Uterus (tissue), 2 donors: ENCODE measurements at regions not wholly inside any gene's neighbourhood (a gene's known extent, or its start where the extent isn't known, plus 50 kb on each side); places are given as distances from the start of the nearest gene placed in this dataset.

Experiments
- CTCF ChIP-seq, 4 experiments: fragments of 200-600 bp in 2 of 4; fragments of 450-650 bp in 2 of 4; sonication (generic) in 2 of 4; IDR thresholded peaks; one replicate each; pipeline ENCODE4 v1.5.1; 2016 to 2019; ENCODE audit warnings: antibody characterized with exemption in 4 of 4, mild to moderate bottlenecking in 2 of 4, moderate library complexity in 1 of 4
- POLR2A ChIP-seq, 2 donors: fragments of 450-650 bp; IDR thresholded peaks; one replicate each; pipeline ENCODE4 v1.6.1; 2016; ENCODE audit warnings: antibody characterized with exemption in 2 of 2, mild to moderate bottlenecking in 1 of 2, moderate library complexity in 1 of 2

- TF ChIP-seq POLR2A (IDR thresholded peaks at IDR 0.05) (no peak), CTCF (IDR thresholded peaks at IDR 0.05) (no peak)
Measured at GRCh38 chr6:22357724-22358189, 60.9 kb upstream of the PRL start.
